Lower lobe of right lung (tissue), 2 donors: ENCODE measurements at regions not wholly inside any gene's neighbourhood (a gene's known extent, or its start where the extent isn't known, plus 50 kb on each side); places are given as distances from the start of the nearest gene placed in this dataset.

Experiments used
- ATAC-seq, 2 donors: fragments of 200-7000 bp; cut with Tn5 transposase; one replicate each; pipeline ENCODE4 v1.9.1; 2020 to 2022; ENCODE audit warnings: mild to moderate bottlenecking in 2 of 2, moderate library complexity in 2 of 2
- DNase-seq: peaks from one replicate; pipeline ENCODE4 v3.0.0-alpha.2; 2020
- H3K27ac ChIP-seq: fragments of 200-600 bp; one replicate; pipeline ENCODE4 v1.8.0; 2022
- H3K27me3 ChIP-seq: fragments of 200-600 bp; one replicate; pipeline ENCODE4 v1.8.0; 2022; ENCODE audit warnings: low read depth
- H3K36me3 ChIP-seq: fragments of 200-600 bp; one replicate; pipeline ENCODE4 v1.8.0; 2022; ENCODE audit warnings: mild to moderate bottlenecking
- H3K4me1 ChIP-seq: fragments of 200-600 bp; one replicate; pipeline ENCODE4 v1.8.0; 2022
- H3K4me3 ChIP-seq: fragments of 200-600 bp; one replicate; pipeline ENCODE4 v1.8.0; 2022; ENCODE audit warnings: mild to moderate bottlenecking
- H3K9me3 ChIP-seq: fragments of 200-600 bp; one replicate; pipeline ENCODE4 v1.8.0; 2022
- intact Hi-C: fragments of 100-400 bp; cut with DNase I; formaldehyde crosslinking; loops from one replicate; pipeline ENCODE4 v1.11.0; 2022
- TF ChIP-seq, protein P1 (sequence below): fragments of 200-600 bp; IDR thresholded peaks from one replicate; pipeline ENCODE4 v1.8.0; 2022; ENCODE audit warnings: antibody characterized with exemption, mild to moderate bottlenecking
- donor health status: DM: no; HTN: yes; CAD: no; lungs with severe emphysema.

DNA sequence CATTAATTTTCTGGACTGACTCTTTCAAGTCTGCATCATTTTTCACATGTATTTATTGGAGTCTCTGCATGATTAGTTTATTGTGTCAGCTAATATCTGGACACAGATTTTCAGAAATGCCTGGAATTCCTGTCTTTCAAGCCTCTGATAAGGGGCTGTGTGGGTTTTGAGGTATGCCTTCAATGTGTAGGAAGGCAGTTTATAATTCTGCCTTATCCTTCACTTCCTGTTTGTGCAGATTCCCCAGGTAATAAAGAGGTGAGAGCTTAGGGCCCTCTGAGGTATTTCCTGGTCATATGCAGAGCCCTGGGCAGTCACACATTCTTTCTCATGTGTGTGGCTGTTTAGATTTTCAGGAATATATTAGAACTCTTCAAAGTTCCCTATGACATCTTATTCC lies 79.4 kb upstream of the PRKCQ start:
- intact Hi-C loops, result no loop called here
- H3K27me3 ChIP-seq, result peaks cover 3% of the 10 kb centered on the region
- H3K4me1 ChIP-seq, result no peaks in the 10 kb centered on the region
- H3K4me3 ChIP-seq, result no peak overlapping the region
- H3K27ac ChIP-seq, result no peak overlapping the region
- no peaks in the 10 kb centered on the region for H3K36me3 ChIP-seq
- ATAC-seq (no peak), DNase-seq (no peak)
- H3K9me3 ChIP-seq, result no peaks in the 10 kb centered on the region
- TF ChIP-seq, protein P1, sequence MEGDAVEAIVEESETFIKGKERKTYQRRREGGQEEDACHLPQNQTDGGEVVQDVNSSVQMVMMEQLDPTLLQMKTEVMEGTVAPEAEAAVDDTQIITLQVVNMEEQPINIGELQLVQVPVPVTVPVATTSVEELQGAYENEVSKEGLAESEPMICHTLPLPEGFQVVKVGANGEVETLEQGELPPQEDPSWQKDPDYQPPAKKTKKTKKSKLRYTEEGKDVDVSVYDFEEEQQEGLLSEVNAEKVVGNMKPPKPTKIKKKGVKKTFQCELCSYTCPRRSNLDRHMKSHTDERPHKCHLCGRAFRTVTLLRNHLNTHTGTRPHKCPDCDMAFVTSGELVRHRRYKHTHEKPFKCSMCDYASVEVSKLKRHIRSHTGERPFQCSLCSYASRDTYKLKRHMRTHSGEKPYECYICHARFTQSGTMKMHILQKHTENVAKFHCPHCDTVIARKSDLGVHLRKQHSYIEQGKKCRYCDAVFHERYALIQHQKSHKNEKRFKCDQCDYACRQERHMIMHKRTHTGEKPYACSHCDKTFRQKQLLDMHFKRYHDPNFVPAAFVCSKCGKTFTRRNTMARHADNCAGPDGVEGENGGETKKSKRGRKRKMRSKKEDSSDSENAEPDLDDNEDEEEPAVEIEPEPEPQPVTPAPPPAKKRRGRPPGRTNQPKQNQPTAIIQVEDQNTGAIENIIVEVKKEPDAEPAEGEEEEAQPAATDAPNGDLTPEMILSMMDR, result no peak

DNA sequence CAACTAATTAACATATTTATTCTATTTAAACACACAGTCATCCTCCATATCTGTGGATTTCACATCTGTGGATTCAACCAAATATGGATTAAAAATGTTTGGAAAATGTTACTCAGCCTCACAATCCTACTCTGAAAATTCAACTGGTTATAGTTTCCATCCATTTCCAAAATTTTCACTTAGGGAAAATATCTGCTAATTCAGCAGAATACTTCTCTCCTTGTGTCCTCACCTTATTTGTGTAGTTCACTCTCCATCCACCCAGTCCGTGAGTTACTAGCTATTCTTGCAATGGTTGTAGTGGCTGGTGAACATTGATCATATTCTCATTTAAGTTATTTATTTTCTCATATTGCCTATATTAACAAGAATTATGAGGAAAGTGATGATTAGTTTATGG lies 77.6 kb upstream of the PRKCQ start:
- H3K27me3 ChIP-seq, result peaks cover 7% of the 10 kb centered on the region
- TF ChIP-seq, protein P1, result no peak
- no peaks in the 10 kb centered on the region for H3K4me1 ChIP-seq
- H3K27ac ChIP-seq, result no peak overlapping the region
- no peak for DNase-seq
- no peak for ATAC-seq
- H3K36me3 ChIP-seq, result no peaks in the 10 kb centered on the region
- intact Hi-C loops, result no loop called here
- no peaks in the 10 kb centered on the region for H3K9me3 ChIP-seq
- H3K4me3 ChIP-seq, result no peak overlapping the region

DNA sequence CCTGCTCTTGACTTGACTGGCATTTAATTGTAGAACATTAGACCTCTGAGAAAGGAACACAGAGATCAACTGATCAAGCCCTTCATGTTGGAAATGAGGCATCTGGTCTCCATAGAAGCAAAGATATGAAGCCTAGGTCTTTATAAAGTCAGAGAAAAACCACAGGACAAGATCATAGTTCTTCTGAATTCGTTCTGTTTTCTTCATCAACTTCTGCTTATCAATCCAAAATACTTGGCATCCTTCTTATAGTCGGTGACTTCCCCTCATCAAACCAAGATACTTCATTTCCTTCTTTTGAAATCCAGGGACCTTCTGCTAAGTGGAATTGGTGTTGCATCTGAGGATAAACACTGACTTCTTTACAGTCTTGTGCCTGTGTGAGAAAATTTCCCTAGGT lies 77.1 kb upstream of the PRKCQ start:
- H3K9me3 ChIP-seq, result no peaks in the 10 kb centered on the region
- H3K4me3 ChIP-seq, result no peak overlapping the region
- DNase-seq, result no peak
- no peak for ATAC-seq
- no peaks in the 10 kb centered on the region for H3K4me1 ChIP-seq
- TF ChIP-seq, protein P1, result no peak
- no peak overlapping the region for H3K27ac ChIP-seq
- no peaks in the 10 kb centered on the region for H3K36me3 ChIP-seq
- H3K27me3 ChIP-seq, result peaks cover 8% of the 10 kb centered on the region
- intact Hi-C loops, result no loop called here

DNA sequence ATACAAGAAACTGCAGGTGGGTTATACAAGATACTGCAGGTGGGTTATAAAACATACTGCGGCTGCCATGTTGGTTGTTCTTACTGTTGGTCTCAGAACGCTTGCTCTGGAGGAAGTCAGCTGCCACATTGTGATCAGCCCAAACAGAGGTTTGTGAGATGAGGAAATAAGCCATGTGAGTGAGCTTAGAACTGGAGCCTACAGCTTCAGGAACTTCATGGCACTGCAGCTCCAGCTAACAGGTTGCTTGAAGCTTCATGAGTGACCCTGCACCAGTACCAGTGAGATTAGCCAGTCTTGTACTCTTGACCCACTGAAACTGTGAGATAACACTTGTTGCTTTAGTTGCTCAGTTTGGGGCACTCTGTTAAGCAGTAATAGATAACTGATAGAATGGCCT lies 74.5 kb upstream of the PRKCQ start:
- H3K9me3 ChIP-seq, result no peaks in the 10 kb centered on the region
- H3K4me1 ChIP-seq, result no peaks in the 10 kb centered on the region
- DNase-seq (no peak), ATAC-seq (no peak)
- intact Hi-C loops, result no loop called here
- no peak overlapping the region for H3K4me3 ChIP-seq
- H3K27ac ChIP-seq, result no peak overlapping the region
- TF ChIP-seq, protein P1, result no peak
- H3K27me3 ChIP-seq, result peaks cover 4% of the 10 kb centered on the region
- no peaks in the 10 kb centered on the region for H3K36me3 ChIP-seq

DNA sequence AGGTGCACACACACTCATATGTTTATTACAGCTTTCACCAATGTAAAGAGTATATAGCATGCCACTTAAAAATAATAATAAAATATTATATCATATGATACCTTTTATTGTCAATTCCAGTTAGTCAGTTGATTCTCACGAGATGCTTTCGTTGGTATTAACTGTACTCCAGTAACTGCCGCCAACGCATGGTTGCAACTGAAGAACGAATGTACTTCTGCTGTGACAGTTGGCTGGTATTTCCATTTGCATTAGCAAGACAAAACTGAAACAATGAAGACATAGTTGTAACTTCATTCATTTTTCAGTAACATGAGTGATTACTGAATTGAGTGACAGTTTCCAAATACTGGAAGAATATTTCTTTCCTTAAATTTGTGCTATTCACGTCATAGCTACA lies 70.5 kb upstream of the PRKCQ start:
- H3K9me3 ChIP-seq, result no peaks in the 10 kb centered on the region
- H3K27ac ChIP-seq, result no peak overlapping the region
- intact Hi-C loops, result no loop called here
- no peaks in the 10 kb centered on the region for H3K36me3 ChIP-seq
- no peak for ATAC-seq
- no peak overlapping the region for H3K4me3 ChIP-seq
- no peak for DNase-seq
- peaks cover 4% of the 10 kb centered on the region for H3K27me3 ChIP-seq
- TF ChIP-seq, protein P1, result no peak
- no peaks in the 10 kb centered on the region for H3K4me1 ChIP-seq

DNA sequence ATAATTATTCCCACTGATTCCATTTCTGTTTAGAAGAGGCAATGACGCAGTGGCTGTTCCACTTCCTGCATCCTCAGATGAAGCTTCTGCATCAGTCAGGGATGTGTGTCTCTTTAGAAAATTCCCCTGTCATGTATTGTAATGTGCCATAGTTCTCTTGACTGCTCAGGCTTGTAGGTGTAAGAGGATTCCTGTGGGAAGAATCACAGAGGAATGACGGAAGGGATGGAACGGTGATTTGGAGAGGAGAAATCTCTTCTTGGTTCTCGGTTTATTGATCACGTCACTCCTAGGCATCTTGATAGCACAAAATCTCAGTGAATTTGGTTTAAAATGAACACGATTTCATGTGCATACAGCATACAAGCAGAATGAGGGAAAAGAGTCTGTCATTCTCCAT lies 69.8 kb upstream of the PRKCQ start:
- Histone ChIP-seq H3K27ac (no peak overlapping the region), H3K4me1 (no peaks in the 10 kb centered on the region), H3K9me3 (no peaks in the 10 kb centered on the region), H3K4me3 (no peak overlapping the region), H3K36me3 (no peaks in the 10 kb centered on the region), H3K27me3 (peaks cover 4% of the 10 kb centered on the region)
- intact Hi-C loops, result no loop called here
- DNase-seq (no peak), ATAC-seq (no peak)
- TF ChIP-seq, protein P1, result no peak
